ENCODE measurements at regions not wholly inside any gene's neighbourhood (a gene's known extent, or its start where the extent isn't known, plus 50 kb on each side); places are given as distances from the start of the nearest gene placed in this dataset.
"Not testable (repeated sequence)": the region's sequence is repeated elsewhere in the genome, so short reads cannot be mapped to it uniquely, and the experiment has no call there.

- Histone ChIP-seq H3K9me3 (replicated peaks in 1 of 11) (no peaks in the 10 kb centered on the region), H3K4me1 (peaks cover 8 to 54% (median 33%) of the 10 kb centered on the region in 10 experiments; a peak in 18 of 20 replicates), H3K27me3 (no peaks in the 10 kb centered on the region), H3K4me3 (no peak overlapping the region), H3K4me2 (peak overlapping the region in 1 of 11 experiments; percentile 75; a peak in 2 of 22 replicates), H4K20me1 (no peaks in the 10 kb centered on the region), H3K9ac (no peak overlapping the region), H3K36me3 (no peaks in the 10 kb centered on the region), H3K27ac (no peak overlapping the region)
- no peak for TF ChIP-seq Cebpa-rat (IDR thresholded peaks at IDR 0.05)
Observed at GRCh38 chr22:23497016-23497885, 82.8 kb downstream of the IGLL1 start.

- H3K4me1 ChIP-seq: peaks cover 8 to 58% (median 34%) of the 10 kb centered on the region in 10 experiments; a peak in 18 of 20 replicates
- H3K27me3 ChIP-seq: no peaks in the 10 kb centered on the region
- no peaks in the 10 kb centered on the region for H3K9me3 ChIP-seq (replicated peaks in 1 of 11)
- H4K20me1 ChIP-seq: no peaks in the 10 kb centered on the region
- peak overlapping the region; percentile 14 to 80 (median 68); a peak in 19 of 22 replicates for H3K4me2 ChIP-seq
- peak overlapping the region in 1 of 11 experiments; percentile 41; a peak in 1 of 22 replicates for H3K9ac ChIP-seq
- peak overlapping the region in 7 of 11 experiments; percentile 12 to 59 (median 24); a peak in 9 of 22 replicates for H3K27ac ChIP-seq
- H3K36me3 ChIP-seq: no peaks in the 10 kb centered on the region
- TF ChIP-seq Cebpa-rat (IDR thresholded peaks at IDR 0.05): no peak
- H3K4me3 ChIP-seq: no peak overlapping the region
Observed at GRCh38 chr22:23496445-23496833, 83.7 kb downstream of the IGLL1 start.

- peak overlapping the region; percentile 14 to 80 (median 68); a peak in 20 of 22 replicates for H3K4me2 ChIP-seq
- no peaks in the 10 kb centered on the region for H4K20me1 ChIP-seq
- H3K4me3 ChIP-seq: no peak overlapping the region
- no peaks in the 10 kb centered on the region for H3K27me3 ChIP-seq
- peaks cover 8 to 59% (median 34%) of the 10 kb centered on the region in 10 experiments; a peak in 18 of 20 replicates for H3K4me1 ChIP-seq
- H3K36me3 ChIP-seq: no peaks in the 10 kb centered on the region
- H3K27ac ChIP-seq: peak overlapping the region in 7 of 11 experiments; percentile 12 to 59 (median 24); a peak in 10 of 22 replicates
- TF ChIP-seq Cebpa-rat (IDR thresholded peaks at IDR 0.05): no peak
- peak overlapping the region in 1 of 11 experiments; percentile 41; a peak in 1 of 22 replicates for H3K9ac ChIP-seq
- no peaks in the 10 kb centered on the region for H3K9me3 ChIP-seq (replicated peaks in 1 of 11)
Observed at GRCh38 chr22:23495614-23496444, 84.3 kb downstream of the IGLL1 start.

DNA sequence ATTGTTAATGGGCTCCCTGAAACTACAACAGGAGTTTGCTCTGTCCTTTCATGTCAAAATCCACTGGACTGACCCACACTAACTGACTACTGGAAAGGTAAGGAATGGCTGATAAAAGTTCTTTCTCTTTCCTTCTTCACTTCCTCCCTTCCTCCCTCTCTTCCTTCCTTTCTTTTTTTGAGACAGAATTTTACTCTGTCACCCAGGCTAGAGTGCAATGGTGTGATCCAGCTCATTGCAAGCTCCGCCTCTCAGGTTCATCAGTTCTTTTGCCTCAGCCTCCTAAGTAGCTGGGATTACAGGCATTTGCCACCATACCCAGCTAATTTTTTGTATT is 85.2 kb downstream of the IGLL1 start:
- Histone ChIP-seq H4K20me1 (no peaks in the 10 kb centered on the region), H3K27ac (no peak overlapping the region), H3K9ac (no peak overlapping the region), H3K4me2 (peak overlapping the region in 9 of 11 experiments; percentile 25 to 50 (median 33); a peak in 10 of 22 replicates), H3K36me3 (no peaks in the 10 kb centered on the region), H3K4me3 (no peak overlapping the region), H3K9me3 (replicated peaks in 1 of 11) (no peaks in the 10 kb centered on the region), H3K27me3 (no peaks in the 10 kb centered on the region), H3K4me1 (peaks cover 8 to 53% (median 32%) of the 10 kb centered on the region in 10 experiments; a peak in 18 of 20 replicates)
- no peak for TF ChIP-seq Cebpa-rat (IDR thresholded peaks at IDR 0.05)

- peak overlapping the region in 1 of 11 experiments; percentile 56; a peak in 1 of 22 replicates for H3K4me2 ChIP-seq
- no peak overlapping the region for H3K4me3 ChIP-seq
Observed at GRCh38 chr22:23485490-23485889, 94.6 kb downstream of the IGLL1 start.

GRCh38 chr22:23484651-23485050 is 95.4 kb downstream of the IGLL1 start:
- H3K27ac ChIP-seq: no peak overlapping the region
- H3K4me3 ChIP-seq: no peak overlapping the region
- no peaks in the 10 kb centered on the region for H3K36me3 ChIP-seq
- H3K4me1 ChIP-seq: peaks cover 0 to 22% (median 5%) of the 10 kb centered on the region in 10 experiments; a peak in 9 of 20 replicates
- no peak overlapping the region for H3K4me2 ChIP-seq
- H3K9me3 ChIP-seq (replicated peaks in 1 of 11): no peaks in the 10 kb centered on the region
- no peaks in the 10 kb centered on the region for H3K27me3 ChIP-seq
- no peaks in the 10 kb centered on the region for H4K20me1 ChIP-seq
- TF ChIP-seq Cebpa-rat (IDR thresholded peaks at IDR 0.05): no peak
- H3K9ac ChIP-seq: no peak overlapping the region

More at GRCh38 chr22:23485490-23485889, 94.6 kb downstream of the IGLL1 start:
- Histone ChIP-seq H4K20me1 (no peaks in the 10 kb centered on the region), H3K27ac (no peak overlapping the region), H3K9ac (no peak overlapping the region), H3K27me3 (no peaks in the 10 kb centered on the region), H3K36me3 (no peaks in the 10 kb centered on the region), H3K9me3 (replicated peaks in 1 of 11) (no peaks in the 10 kb centered on the region), H3K4me1 (peaks cover 0 to 22% (median 5%) of the 10 kb centered on the region in 10 experiments; a peak in 9 of 20 replicates)
- TF ChIP-seq Cebpa-rat (IDR thresholded peaks at IDR 0.05): no peak

GRCh38 chr22:23481369-23481768 is 98.7 kb downstream of the IGLL1 start:
- no peak for TF ChIP-seq Cebpa-rat (IDR thresholded peaks at IDR 0.05)
- Histone ChIP-seq H3K9me3 (replicated peaks in 1 of 11) (no peaks in the 10 kb centered on the region), H3K4me3 (no peak overlapping the region), H3K4me1 (peaks cover 0 to 18% (median 10%) of the 10 kb centered on the region in 10 experiments; a peak in 17 of 20 replicates), H3K36me3 (no peaks in the 10 kb centered on the region), H3K27me3 (no peaks in the 10 kb centered on the region), H3K27ac (no peak overlapping the region), H4K20me1 (no peaks in the 10 kb centered on the region), H3K4me2 (no peak overlapping the region), H3K9ac (no peak overlapping the region)

DNA sequence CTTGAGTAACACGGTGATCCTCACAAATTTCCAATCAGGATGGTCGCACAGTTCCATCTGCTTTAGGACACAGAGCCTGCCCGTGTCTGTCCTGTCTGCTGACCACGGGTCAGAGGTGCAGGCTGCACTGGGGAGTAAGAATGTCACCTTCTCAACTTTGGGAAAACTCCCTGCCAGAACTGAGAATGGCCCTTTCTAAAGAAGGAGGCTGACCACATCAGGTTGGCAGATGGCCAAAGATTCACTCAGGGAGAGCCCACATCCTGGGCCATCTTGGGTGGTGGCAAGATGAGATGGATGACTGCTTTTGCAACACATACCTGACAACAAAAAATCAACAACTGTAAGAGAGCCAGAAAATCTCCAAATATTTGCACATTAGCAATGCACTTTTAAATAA is 101.9 kb downstream of the IGLL1 start:
- Histone ChIP-seq H3K27ac (no peak overlapping the region), H3K27me3 (no peaks in the 10 kb centered on the region), H3K4me2 (peak overlapping the region; percentile 36 to 77 (median 66); a peak in 20 of 22 replicates), H3K36me3 (no peaks in the 10 kb centered on the region), H4K20me1 (no peaks in the 10 kb centered on the region), H3K4me1 (peaks cover under 1 to 19% (median 16%) of the 10 kb centered on the region in 10 experiments; a peak in 17 of 20 replicates), H3K4me3 (no peak overlapping the region), H3K9me3 (replicated peaks in 1 of 11) (no peaks in the 10 kb centered on the region), H3K9ac (no peak overlapping the region)
- no peak for TF ChIP-seq Cebpa-rat (IDR thresholded peaks at IDR 0.05)

- not testable (repeated sequence) for H3K9me3 ChIP-seq (replicated peaks in 1 of 11); H3K36me3 ChIP-seq; H3K27me3 ChIP-seq; H3K27ac ChIP-seq; H4K20me1 ChIP-seq; H3K4me3 ChIP-seq; H3K9ac ChIP-seq
- Histone ChIP-seq H3K4me2 (0 out of 22 replicates have a peak overlapping the region, but pooled peaks of 1 of the 11 experiments have one; percentile 78), H3K4me1 (peaks cover 6 to 54% (median 42%) of the 10 kb centered on the region in 10 experiments; a peak in 19 of 20 replicates)
Observed at GRCh38 chr22:23474531-23474930, 105.6 kb downstream of the IGLL1 start.
